Adrenal gland (tissue), 9 donors: ENCODE measurements at regions not wholly inside any gene's neighbourhood (a gene's known extent, or its start where the extent isn't known, plus 50 kb on each side); places are given as distances from the start of the nearest gene placed in this dataset.

ENCODE experiments used
- DNase-seq, 7 donors: peaks; one replicate each; pipeline ENCODE4 v3.0.0-alpha.2; 2019 to 2020
- H3K27ac ChIP-seq, 5 donors: fragments of 200-600 bp; sonication (generic) in 4 of 5; 1 replicate in 3 of 5; 2 replicates in 2 of 5; pipeline versions ENCODE4 v1.5.1 to v1.8.0; 2016 to 2020; ENCODE audit warnings: mild to moderate bottlenecking in 1 of 5
- H3K27me3 ChIP-seq: fragments of 200-600 bp; 2 replicates; pipeline ENCODE4 v1.8.0; 2021
- H3K36me3 ChIP-seq, 2 donors: fragments of 200-600 bp; replicated peaks in 1 of 2; 1 replicate in 1 of 2; 2 replicates in 1 of 2; pipeline versions ENCODE4 v1.5.1 to v1.8.0; 2018 to 2022
- H3K4me1 ChIP-seq, 2 donors: fragments of 200-600 bp; replicated peaks in 1 of 2; 1 replicate in 1 of 2; 2 replicates in 1 of 2; pipeline versions ENCODE4 v1.5.1 to v1.8.0; 2018 to 2021
- H3K4me3 ChIP-seq, 4 donors: fragments of 200-600 bp; sonication (generic) in 3 of 4; one replicate each; pipeline ENCODE4 v1.5.1; 2016 to 2018
- H3K9me3 ChIP-seq, 3 donors: fragments of 200-600 bp; sonication (generic) in 1 of 3; replicated peaks in 1 of 3; 1 replicate in 2 of 3; 2 replicates in 1 of 3; pipeline versions ENCODE4 v1.5.1 to v1.8.0; 2016 to 2021
- POLR2A ChIP-seq, 2 donors: fragments of 450-650 bp; IDR thresholded peaks; one replicate each; pipeline ENCODE4 v1.6.1; 2017; ENCODE audit warnings: antibody characterized with exemption in 2 of 2, mild to moderate bottlenecking in 2 of 2, moderate library complexity in 1 of 2
- WGBS, 4 donors: extraction: QIAGEN DNeasy Blood & Tissue Kit in 2 of 4; methylation state at CpG; one replicate each; pipeline versions ENCODE4 v1.1.5 to v1.1.7; 2013 to 2017; 5-methylcytosine and 5-hydroxymethylcytosine counted together
- intact Hi-C, 2 donors: fragments of 100-400 bp; cut with DNase I; formaldehyde crosslinking; loops; one replicate each; pipeline versions ENCODE4 v1.14.1 to v1.15.0; 2022 to 2023
- TF ChIP-seq, protein P1 (sequence below), 6 experiments: fragments of 450-650 bp in 4 of 6; fragments of 200-600 bp in 2 of 6; sonication (generic) in 1 of 6; IDR thresholded peaks; 1 replicate in 5 of 6; 2 replicates in 1 of 6; pipeline versions ENCODE4 v1.5.1 to v1.8.0; 2016 to 2021; ENCODE audit warnings: antibody characterized with exemption in 6 of 6, mild to moderate bottlenecking in 2 of 6, moderate library complexity in 1 of 6
- donor health status: healthy with polysubstance abuse.
- donor health status: Bipolar disorder and iron deficiency.
- donor health status: DM: yes; HTN: yes; CAD: no.
- donor health status: DM: no; HTN: no; CAD: no.
- donor health status: DM: no; HTN: no; CAD: no.

DNA sequence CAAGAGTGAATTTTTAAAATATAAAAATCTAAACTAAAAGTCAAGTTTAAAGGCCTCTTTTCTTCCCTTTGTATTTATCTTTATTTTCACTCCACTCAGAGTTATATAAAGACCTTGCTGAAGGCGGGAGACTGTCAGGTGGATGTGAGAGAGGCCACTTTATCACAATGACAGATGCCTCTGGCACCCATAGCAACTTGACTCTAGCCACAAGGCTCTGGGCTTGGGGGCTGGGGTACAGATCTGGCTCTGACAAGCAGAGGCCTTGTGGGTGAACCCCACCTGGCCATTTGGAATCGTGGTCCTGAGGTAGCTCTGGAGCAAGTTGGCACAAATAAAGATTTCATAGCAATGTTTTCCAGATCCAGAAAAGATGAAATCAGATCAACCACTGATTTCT lies 417.2 kb downstream of the RFPL4B start:
- no peaks in the 10 kb centered on the region for H3K27me3 ChIP-seq
- WGBS, 4 donors = 59 to 77% (median 75%) methylated on average over 2 of the region's 2 CpGs
- H3K27ac ChIP-seq = no peak overlapping the region
- no peaks in the 10 kb centered on the region for H3K36me3 ChIP-seq
- no peaks in the 10 kb centered on the region for H3K4me1 ChIP-seq
- no peak for DNase-seq
- no peak overlapping the region for H3K4me3 ChIP-seq
- intact Hi-C loops = no loop called here
- TF ChIP-seq, protein P1, sequence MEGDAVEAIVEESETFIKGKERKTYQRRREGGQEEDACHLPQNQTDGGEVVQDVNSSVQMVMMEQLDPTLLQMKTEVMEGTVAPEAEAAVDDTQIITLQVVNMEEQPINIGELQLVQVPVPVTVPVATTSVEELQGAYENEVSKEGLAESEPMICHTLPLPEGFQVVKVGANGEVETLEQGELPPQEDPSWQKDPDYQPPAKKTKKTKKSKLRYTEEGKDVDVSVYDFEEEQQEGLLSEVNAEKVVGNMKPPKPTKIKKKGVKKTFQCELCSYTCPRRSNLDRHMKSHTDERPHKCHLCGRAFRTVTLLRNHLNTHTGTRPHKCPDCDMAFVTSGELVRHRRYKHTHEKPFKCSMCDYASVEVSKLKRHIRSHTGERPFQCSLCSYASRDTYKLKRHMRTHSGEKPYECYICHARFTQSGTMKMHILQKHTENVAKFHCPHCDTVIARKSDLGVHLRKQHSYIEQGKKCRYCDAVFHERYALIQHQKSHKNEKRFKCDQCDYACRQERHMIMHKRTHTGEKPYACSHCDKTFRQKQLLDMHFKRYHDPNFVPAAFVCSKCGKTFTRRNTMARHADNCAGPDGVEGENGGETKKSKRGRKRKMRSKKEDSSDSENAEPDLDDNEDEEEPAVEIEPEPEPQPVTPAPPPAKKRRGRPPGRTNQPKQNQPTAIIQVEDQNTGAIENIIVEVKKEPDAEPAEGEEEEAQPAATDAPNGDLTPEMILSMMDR (IDR thresholded peaks at IDR 0.05) = no peak
- TF ChIP-seq POLR2A (IDR thresholded peaks at IDR 0.05) = no peak
- H3K9me3 ChIP-seq = no peaks in the 10 kb centered on the region

DNA sequence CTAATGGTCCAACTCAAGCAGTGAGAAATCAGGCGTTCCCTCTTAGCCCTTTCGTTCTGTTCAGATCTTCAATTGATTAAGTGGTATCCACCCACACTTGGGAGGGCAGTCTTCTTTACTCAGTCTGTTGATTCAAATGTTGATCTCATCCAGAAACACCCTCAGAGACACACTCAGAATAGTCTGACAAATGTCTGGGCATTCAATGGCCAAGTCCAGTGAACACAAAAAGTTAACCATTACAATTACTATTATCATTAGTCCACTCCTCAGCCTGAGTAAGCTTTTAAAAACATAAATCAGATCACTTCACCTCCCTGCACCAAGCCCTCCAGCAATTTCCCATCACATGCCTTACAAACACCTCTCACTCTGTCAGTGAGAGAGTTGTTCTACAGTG lies 423.2 kb downstream of the RFPL4B start:
- no peaks in the 10 kb centered on the region for H3K9me3 ChIP-seq
- H3K36me3 ChIP-seq = no peaks in the 10 kb centered on the region
- no peak overlapping the region for H3K27ac ChIP-seq
- intact Hi-C loops = no loop called here
- H3K4me3 ChIP-seq = no peak overlapping the region
- WGBS, 4 donors = 29 to 63% (median 51%) methylated on average over 2 of the region's 2 CpGs
- H3K27me3 ChIP-seq = no peaks in the 10 kb centered on the region
- TF ChIP-seq, protein P1 (IDR thresholded peaks at IDR 0.05) = no peak
- TF ChIP-seq POLR2A (IDR thresholded peaks at IDR 0.05) = no peak
- no peak for DNase-seq
- H3K4me1 ChIP-seq = no peaks in the 10 kb centered on the region

DNA sequence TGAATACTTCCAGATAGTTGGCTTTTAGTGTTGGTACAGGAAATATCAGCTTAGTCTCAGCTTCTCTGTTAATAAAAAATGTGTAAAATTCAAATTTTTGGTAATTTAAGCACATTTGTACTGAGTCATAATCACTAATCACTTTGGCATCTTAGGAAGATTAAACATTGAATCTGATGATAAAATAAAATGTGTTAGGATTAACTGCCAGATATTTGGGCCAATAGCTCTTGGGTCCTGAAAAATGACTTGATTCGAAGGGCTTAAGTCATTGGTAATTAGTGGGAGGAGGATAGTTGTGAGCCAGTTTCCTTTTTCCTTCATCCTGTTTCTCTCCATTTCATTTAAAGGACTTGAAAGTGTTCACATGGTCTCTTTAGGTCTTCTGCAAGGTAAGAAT lies 426.1 kb downstream of the RFPL4B start:
- intact Hi-C loops = no loop called here
- Histone ChIP-seq H3K36me3 (no peaks in the 10 kb centered on the region), H3K27ac (no peak overlapping the region), H3K9me3 (no peaks in the 10 kb centered on the region), H3K4me1 (no peaks in the 10 kb centered on the region), H3K4me3 (no peak overlapping the region), H3K27me3 (no peaks in the 10 kb centered on the region)
- DNase-seq = no peak
- no peak for TF ChIP-seq POLR2A (IDR thresholded peaks at IDR 0.05)
- TF ChIP-seq, protein P1 (IDR thresholded peaks at IDR 0.05) = no peak
- WGBS, 4 donors = 0% methylated on average over 1 of the region's 1 CpG

DNA sequence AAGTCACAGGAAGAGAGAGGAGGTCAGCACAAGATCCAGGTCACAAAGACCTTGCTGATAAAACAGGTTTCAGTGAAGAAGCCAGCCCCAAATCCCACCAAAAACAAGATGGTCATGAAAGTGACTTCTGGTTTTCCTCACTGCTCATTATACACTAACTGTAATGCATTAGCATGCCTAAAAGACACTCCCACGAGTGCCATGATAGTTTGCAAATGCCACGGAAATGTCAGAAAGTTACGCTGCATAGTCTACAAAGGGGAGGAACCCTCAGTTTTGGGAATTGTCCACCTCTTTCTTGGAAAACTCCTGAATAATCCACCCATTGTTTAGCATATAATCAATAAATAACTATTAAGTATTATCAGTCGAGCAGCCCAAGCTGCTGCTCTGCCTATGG lies 427.2 kb downstream of the RFPL4B start:
- DNase-seq = no peak
- no peaks in the 10 kb centered on the region for H3K27me3 ChIP-seq
- no peak for TF ChIP-seq POLR2A (IDR thresholded peaks at IDR 0.05)
- TF ChIP-seq, protein P1 (IDR thresholded peaks at IDR 0.05) = no peak
- intact Hi-C loops = no loop called here
- no peak overlapping the region for H3K4me3 ChIP-seq
- H3K27ac ChIP-seq = no peak overlapping the region
- H3K4me1 ChIP-seq = no peaks in the 10 kb centered on the region
- H3K36me3 ChIP-seq = no peaks in the 10 kb centered on the region
- no peaks in the 10 kb centered on the region for H3K9me3 ChIP-seq
- WGBS, 4 donors = 74 to 79% (median 77%) methylated on average over 4 of the region's 4 CpGs
